Kidney (tissue), 13 donors: ENCODE measurements at regions not wholly inside any gene's neighbourhood (a gene's known extent, or its start where the extent isn't known, plus 50 kb on each side); places are given as distances from the start of the nearest gene placed in this dataset.
A peak's percentile ranks its signal among the peaks of the same experiment; 100 is the strongest.

Experiments used
- DNase-seq, 5 donors: peaks; one replicate each; pipeline ENCODE4 v3.0.0-alpha.2; 2013 to 2020
- FAIRE-seq: peaks from 2 replicates; lab custom pipeline; 2012; peaks lifted over from hg19 to GRCh38; lab: Jason Lieb, UNC
- H3K27ac ChIP-seq, 2 donors: one replicate each; pipeline ENCODE4 v1.7.0; 2013; ENCODE audit warnings: low read depth in 2 of 2, low read length in 2 of 2, inconsistent platforms in 1 of 2
- H3K27me3 ChIP-seq: one replicate; pipeline ENCODE4 v1.7.1; 2013; ENCODE audit warnings: low read length, inconsistent platforms; ENCODE audit not compliant: control insufficient read depth, insufficient read depth
- H3K36me3 ChIP-seq, 3 donors: one replicate each; pipeline versions ENCODE4 v1.7.0 to v1.7.1; 2013; ENCODE audit warnings: low read length in 3 of 3, control low read depth in 1 of 3, inconsistent platforms in 1 of 3; ENCODE audit not compliant: insufficient read depth in 3 of 3, control insufficient read depth in 2 of 3
- H3K4me1 ChIP-seq, 3 donors: one replicate each; pipeline versions ENCODE4 v1.7.0 to v1.7.1; 2013; ENCODE audit warnings: low read length in 3 of 3, inconsistent platforms in 1 of 3, low read depth in 1 of 3; ENCODE audit not compliant: control insufficient read depth in 2 of 3, insufficient read depth in 2 of 3
- H3K4me3 ChIP-seq, 3 donors: one replicate each; pipeline versions ENCODE4 v1.7.0 to v1.8.1; 2013; ENCODE audit warnings: low read length in 3 of 3, control low read depth in 1 of 3, inconsistent platforms in 1 of 3
- H3K9ac ChIP-seq, 3 donors: one replicate each; pipeline versions ENCODE4 v1.7.0 to v1.7.1; 2013; ENCODE audit warnings: low read length in 3 of 3, control low read depth in 1 of 3, inconsistent platforms in 1 of 3
- H3K9me3 ChIP-seq, 3 donors: one replicate each; pipeline versions ENCODE4 v1.7.0 to v1.7.1; 2013; ENCODE audit warnings: low read length in 3 of 3, control low read depth in 1 of 3, inconsistent platforms in 1 of 3; ENCODE audit not compliant: control insufficient read depth in 2 of 3, insufficient read depth in 1 of 3
- CTCF ChIP-seq: IDR thresholded peaks from 3 replicates; pipeline ENCODE4 v1.5.1; 2012; ENCODE audit warnings: mild to moderate bottlenecking, moderate library complexity, borderline replicate concordance; ENCODE audit not compliant: insufficient read depth; ENCODE audit errors: extremely low read depth
- intact Hi-C: fragments of 100-400 bp; cut with DNase I; formaldehyde crosslinking; loops from one replicate; pipeline ENCODE4 v1.11.1; 2022
- donor health status: control.
- donor health status: control.
- donor health status: control.
- donor health status: control.
- donor health status: control.
- donor health status: DM: yes; HTN: yes; CAD: no.
- donor health status: Normal renal cell carcinoma (clear cell type).

GRCh38 chr3:168165390-168166269, 69.9 kb upstream of the GOLIM4 start:
- FAIRE-seq (peak; percentile 98), DNase-seq (peak in 4 of 5 donors; percentile 49 to 92 (median 70))
- intact Hi-C loops = loop anchor here (5.0 kb wide), 1 partner anchor 118 kb away; no protein-coding TSS in a partner anchor
- Histone ChIP-seq H3K9ac (no peak overlapping the region), H3K4me3 (no peak overlapping the region), H3K27me3 (no peaks in the 10 kb centered on the region), H3K9me3 (no peaks in the 10 kb centered on the region), H3K4me1 (no peaks in the 10 kb centered on the region), H3K27ac (no peak overlapping the region), H3K36me3 (no peaks in the 10 kb centered on the region)
- peak; percentile 89 for TF ChIP-seq CTCF

DNA sequence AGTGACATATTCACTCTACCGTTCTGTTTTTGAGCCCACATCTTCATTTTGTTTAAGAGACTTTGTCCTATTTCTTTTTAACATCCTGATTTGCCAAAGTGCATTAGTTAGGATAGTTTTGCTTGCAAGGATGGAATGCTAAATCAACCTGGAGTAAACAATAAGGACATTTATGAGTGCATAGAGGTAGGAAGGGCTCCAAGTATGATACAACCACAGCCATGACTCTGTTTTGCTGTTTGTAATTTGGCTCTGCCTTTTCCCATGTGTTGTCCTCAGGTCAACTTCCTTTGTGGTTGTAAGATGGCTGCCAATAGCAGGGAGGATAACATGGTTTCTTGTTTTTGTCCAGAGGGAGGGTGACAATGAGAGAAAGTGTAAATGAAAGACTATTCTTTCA, 66.4 kb upstream of the GOLIM4 start:
- TF ChIP-seq CTCF = no peak
- Histone ChIP-seq H3K27me3 (no peaks in the 10 kb centered on the region), H3K4me1 (no peaks in the 10 kb centered on the region), H3K4me3 (no peak overlapping the region), H3K27ac (no peak overlapping the region), H3K9me3 (no peaks in the 10 kb centered on the region), H3K9ac (no peak overlapping the region), H3K36me3 (no peaks in the 10 kb centered on the region)
- FAIRE-seq = no peak
- intact Hi-C loops = no loop called here
- DNase-seq = peak in 1 of 5 donors; percentile 19

GRCh38 chr3:168161696-168162095, 66.0 kb upstream of the GOLIM4 start:
- intact Hi-C loops = no loop called here
- Histone ChIP-seq H3K9ac (no peak overlapping the region), H3K4me1 (no peaks in the 10 kb centered on the region), H3K27ac (no peak overlapping the region), H3K9me3 (no peaks in the 10 kb centered on the region), H3K36me3 (no peaks in the 10 kb centered on the region), H3K4me3 (no peak overlapping the region), H3K27me3 (no peaks in the 10 kb centered on the region)
- DNase-seq (peak in 1 of 5 donors; percentile 64), FAIRE-seq (no peak)
- no peak for TF ChIP-seq CTCF
